ENCODE measurements at regions not wholly inside any gene's neighbourhood (a gene's known extent, or its start where the extent isn't known, plus 50 kb on each side); places are given as distances from the start of the nearest gene placed in this dataset.

GRCh38 chr1:57850176-57850940 lies 426.5 kb upstream of the DAB1 start:
- Histone ChIP-seq H3K9ac (no peak overlapping the region), H3K36me3 (no peaks in the 10 kb centered on the region), H3F3A (ENCODE audit: low read depth) (no peaks in the 10 kb centered on the region), H3K27ac (no peak overlapping the region), H3K79me2 (ENCODE audit: low read depth) (no peaks in the 10 kb centered on the region), H4K20me1 (ENCODE audit: low read depth) (no peaks in the 10 kb centered on the region), H3K4me2 (no peak overlapping the region), H3K27me3 (no peaks in the 10 kb centered on the region), H2AFZ (replicated peaks) (no peak overlapping the region), H3K4me1 (no peaks in the 10 kb centered on the region), H3K9me3 (ENCODE audit: low read depth) (no peaks in the 10 kb centered on the region), H3K4me3 (no peak overlapping the region)
- TF ChIP-seq CTCF (IDR thresholded peaks at IDR 0.05), result no peak
- TF ChIP-seq EZH2 (IDR thresholded peaks at IDR 0.05), result no peak
- no peak for TF ChIP-seq EZH2phosphoT487 (IDR thresholded peaks at IDR 0.05)
- DNase-seq (ENCODE audit: low spot score), result no peak
- peaks cover 21% of the 10 kb centered on the region for H3K4me1 Mint-ChIP-seq
- H3K9me3 Mint-ChIP-seq, result no peaks in the 10 kb centered on the region
- H3K4me3 Mint-ChIP-seq, result no peak overlapping the region
- H3K27me3 Mint-ChIP-seq (ENCODE audit: insufficient read depth, low read depth), result peaks cover 4% of the 10 kb centered on the region
- no peaks in the 10 kb centered on the region for H3K36me3 Mint-ChIP-seq
- no peak overlapping the region for H3K27ac Mint-ChIP-seq

- no peaks in the 10 kb centered on the region for H3K9me3 Mint-ChIP-seq
- TF ChIP-seq EZH2 (IDR thresholded peaks at IDR 0.05) (no peak), CTCF (IDR thresholded peaks at IDR 0.05) (no peak), EZH2phosphoT487 (IDR thresholded peaks at IDR 0.05) (no peak)
- Histone ChIP-seq H4K20me1 (ENCODE audit: low read depth) (no peaks in the 10 kb centered on the region), H3K9me3 (ENCODE audit: low read depth) (no peaks in the 10 kb centered on the region), H3K79me2 (ENCODE audit: low read depth) (no peaks in the 10 kb centered on the region), H3K4me1 (no peaks in the 10 kb centered on the region), H3F3A (ENCODE audit: low read depth) (no peaks in the 10 kb centered on the region), H3K36me3 (no peaks in the 10 kb centered on the region), H3K27me3 (no peaks in the 10 kb centered on the region), H3K4me2 (no peak overlapping the region), H3K4me3 (no peak overlapping the region), H3K27ac (no peak overlapping the region), H2AFZ (replicated peaks) (no peak overlapping the region), H3K9ac (no peak overlapping the region)
- no peaks in the 10 kb centered on the region for H3K36me3 Mint-ChIP-seq
- DNase-seq (ENCODE audit: low spot score), result no peak
- H3K4me3 Mint-ChIP-seq, result no peak overlapping the region
- no peaks in the 10 kb centered on the region for H3K27me3 Mint-ChIP-seq (ENCODE audit: insufficient read depth, low read depth)
- H3K27ac Mint-ChIP-seq, result no peak overlapping the region
- peaks cover 8% of the 10 kb centered on the region for H3K4me1 Mint-ChIP-seq
Observed at GRCh38 chr1:57848406-57848805, 424.5 kb upstream of the DAB1 start.

GRCh38 chr1:57845041-57845440 lies 421.2 kb upstream of the DAB1 start:
- DNase-seq (ENCODE audit: low spot score), result no peak
- H3K4me2 ChIP-seq, result no peak overlapping the region
- H3K36me3 Mint-ChIP-seq, result peaks cover 6% of the 10 kb centered on the region

More at GRCh38 chr1:57845041-57845440, 421.2 kb upstream of the DAB1 start:
- Histone ChIP-seq H3K36me3 (no peaks in the 10 kb centered on the region), H3K4me3 (no peak overlapping the region), H4K20me1 (ENCODE audit: low read depth) (no peaks in the 10 kb centered on the region), H3K9me3 (ENCODE audit: low read depth) (no peaks in the 10 kb centered on the region), H3K27me3 (no peaks in the 10 kb centered on the region), H3K4me1 (no peaks in the 10 kb centered on the region), H2AFZ (replicated peaks) (no peak overlapping the region), H3K27ac (no peak overlapping the region), H3K79me2 (ENCODE audit: low read depth) (no peaks in the 10 kb centered on the region), H3K9ac (no peak overlapping the region), H3F3A (ENCODE audit: low read depth) (no peaks in the 10 kb centered on the region)
- H3K27ac Mint-ChIP-seq, result peak overlapping the region; percentile 0
- peaks cover 23% of the 10 kb centered on the region for H3K9me3 Mint-ChIP-seq
- TF ChIP-seq EZH2 (IDR thresholded peaks at IDR 0.05) (no peak), CTCF (IDR thresholded peaks at IDR 0.05) (no peak), EZH2phosphoT487 (IDR thresholded peaks at IDR 0.05) (no peak)
- no peak overlapping the region for H3K4me3 Mint-ChIP-seq
- H3K4me1 Mint-ChIP-seq, result peaks cover 8% of the 10 kb centered on the region
- peaks cover 2% of the 10 kb centered on the region for H3K27me3 Mint-ChIP-seq (ENCODE audit: insufficient read depth, low read depth)

Data from neural progenitor cell (in vitro differentiated cells).